Effector memory CD8-positive, alpha-beta T cell (primary cell): ENCODE measurements at regions not wholly inside any gene's neighbourhood (a gene's known extent, or its start where the extent isn't known, plus 50 kb on each side); places are given as distances from the start of the nearest gene placed in this dataset.
A peak's percentile ranks its signal among the peaks of the same experiment; 100 is the strongest.

Experiments
- ATAC-seq: fragments of 150-1000 bp; cut with Tn5 transposase; replicated peaks from 2 replicates; pipeline ENCODE4 v1.10.0; 2021; ENCODE audit warnings: mild to moderate bottlenecking, moderate library complexity
- DNase-seq, 3 experiments: peaks; one replicate each; pipeline ENCODE4 v3.0.0; 2021
- H3K27ac Mint-ChIP-seq, 2 donors: one replicate each; pipeline ENCODE4 v1.8.0; 2022; ENCODE audit warnings: mild to moderate bottlenecking in 2 of 2, mixed read lengths in 2 of 2, moderate library complexity in 2 of 2
- H3K27me3 Mint-ChIP-seq, 2 donors: one replicate each; pipeline ENCODE4 v1.8.0; 2022; ENCODE audit warnings: mixed read lengths in 2 of 2
- H3K36me3 Mint-ChIP-seq: one replicate; pipeline ENCODE4 v1.8.0; 2022; ENCODE audit warnings: mild to moderate bottlenecking, moderate library complexity, mixed read lengths; ENCODE audit not compliant: insufficient read depth
- H3K4me1 Mint-ChIP-seq, 2 donors: one replicate each; pipeline ENCODE4 v1.8.0; 2022; ENCODE audit warnings: low read depth in 2 of 2, mixed read lengths in 2 of 2
- H3K4me3 Mint-ChIP-seq, 2 donors: one replicate each; pipeline ENCODE4 v1.8.0; 2022; ENCODE audit warnings: mild to moderate bottlenecking in 2 of 2, mixed read lengths in 2 of 2, moderate library complexity in 2 of 2
- H3K9me3 Mint-ChIP-seq, 2 donors: one replicate each; pipeline ENCODE4 v1.8.0; 2022; ENCODE audit warnings: mixed read lengths in 2 of 2

- Mint-ChIP-seq H3K9me3 (peaks cover 2 to 13% of the 10 kb centered on the region in 2 donors), H3K36me3 (no peaks in the 10 kb centered on the region), H3K27ac (no peak overlapping the region), H3K4me1 (no peaks in the 10 kb centered on the region), H3K4me3 (no peak overlapping the region), H3K27me3 (no peaks in the 10 kb centered on the region)
- no peak for DNase-seq
- no peak for ATAC-seq
Measured at GRCh38 chr14:84013424-84013823, 1516.5 kb upstream of the FLRT2 start.

GRCh38 chr14:84017495-84017894 is 1512.4 kb upstream of the FLRT2 start:
- Mint-ChIP-seq H3K9me3 (peaks cover 0 to 13% of the 10 kb centered on the region in 2 donors), H3K4me1 (no peaks in the 10 kb centered on the region), H3K27ac (no peak overlapping the region), H3K27me3 (no peaks in the 10 kb centered on the region), H3K36me3 (no peaks in the 10 kb centered on the region), H3K4me3 (no peak overlapping the region)
- no peak for ATAC-seq
- DNase-seq, result no peak

- ATAC-seq (no peak), DNase-seq (no peak)
- H3K27me3 Mint-ChIP-seq, result no peaks in the 10 kb centered on the region
- no peak overlapping the region for H3K4me3 Mint-ChIP-seq
- H3K27ac Mint-ChIP-seq, result no peak overlapping the region
- H3K36me3 Mint-ChIP-seq, result no peaks in the 10 kb centered on the region
- H3K4me1 Mint-ChIP-seq, result no peaks in the 10 kb centered on the region
- peaks cover 5 to 9% of the 10 kb centered on the region in 2 donors for H3K9me3 Mint-ChIP-seq
Measured at GRCh38 chr14:84021433-84021832, 1508.5 kb upstream of the FLRT2 start.

DNA sequence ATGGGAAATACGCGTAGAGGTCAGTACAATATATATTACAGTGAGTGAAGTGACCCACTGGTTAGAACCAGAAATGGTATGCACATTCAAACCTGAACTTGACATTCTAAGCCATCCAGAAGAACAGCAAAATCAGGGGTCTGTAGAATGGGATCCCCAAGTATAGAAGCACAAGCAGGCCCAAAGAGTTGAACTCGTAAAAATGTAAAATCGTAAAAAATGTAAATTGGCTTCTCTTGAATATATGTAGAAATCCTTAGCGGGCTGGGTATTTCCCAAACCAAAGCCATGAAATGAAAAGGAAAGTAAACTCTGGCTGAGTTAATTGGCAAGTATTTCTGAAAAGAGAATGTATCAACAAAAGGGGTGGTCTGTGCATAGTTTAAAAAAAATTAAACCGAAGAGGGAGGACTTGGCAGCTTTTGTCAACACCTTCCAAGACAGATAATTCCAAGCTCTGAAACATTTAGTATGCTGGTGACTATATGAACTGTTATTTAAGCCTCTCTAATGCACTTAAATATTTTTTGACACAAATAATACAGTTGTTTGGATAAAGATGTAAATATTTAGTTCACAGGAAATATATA is 1505.6 kb upstream of the FLRT2 start:
- ATAC-seq (no peak), DNase-seq (no peak)
- Mint-ChIP-seq H3K9me3 (peaks cover 8 to 9% of the 10 kb centered on the region in 2 donors), H3K27ac (no peak overlapping the region), H3K4me3 (no peak overlapping the region), H3K36me3 (no peaks in the 10 kb centered on the region), H3K4me1 (no peaks in the 10 kb centered on the region), H3K27me3 (no peaks in the 10 kb centered on the region)

DNA sequence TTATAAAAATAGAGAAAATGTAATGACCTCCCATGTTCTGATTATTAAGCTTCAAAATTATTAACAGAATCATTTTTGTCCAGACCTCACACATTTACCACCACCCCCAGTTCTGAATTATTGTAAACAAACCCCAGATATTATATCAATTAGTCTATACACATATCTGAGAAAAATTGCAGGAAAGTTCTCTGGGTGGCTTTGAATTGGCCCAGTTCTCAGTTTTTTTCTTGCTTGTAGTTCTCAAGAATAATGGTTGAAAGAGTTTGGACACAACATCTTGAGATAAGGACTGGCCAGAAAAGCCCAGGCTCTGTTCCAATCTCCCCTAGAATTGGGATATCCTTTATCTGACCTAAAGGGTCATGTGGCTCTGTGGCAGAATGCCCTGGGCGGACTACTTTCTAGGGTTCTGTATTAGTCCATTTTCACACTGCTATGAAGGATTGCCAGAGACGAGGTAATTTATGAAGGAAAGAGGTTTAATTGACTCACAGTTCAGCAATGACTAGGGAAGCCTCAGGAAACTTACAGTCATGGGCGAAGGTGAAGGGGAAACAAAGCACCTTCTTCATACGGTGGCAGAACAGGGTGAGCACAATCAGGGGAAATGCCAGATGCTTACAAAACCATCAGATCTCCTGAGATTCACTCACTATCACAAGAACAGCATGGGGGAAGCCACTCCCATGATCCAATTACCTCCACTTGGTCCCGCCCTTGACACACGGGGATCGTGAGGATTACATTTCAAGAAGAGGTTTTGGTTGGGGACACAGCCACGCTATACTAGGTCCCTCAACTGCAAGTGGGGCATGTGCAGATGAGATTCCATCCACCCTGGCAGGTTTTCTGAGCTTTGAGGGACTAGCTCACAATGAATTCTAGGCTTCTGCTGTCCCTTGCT is 1504.6 kb upstream of the FLRT2 start:
- no peaks in the 10 kb centered on the region for H3K36me3 Mint-ChIP-seq
- H3K27ac Mint-ChIP-seq, result no peak overlapping the region
- DNase-seq (no peak), ATAC-seq (no peak)
- H3K4me3 Mint-ChIP-seq, result no peak overlapping the region
- H3K9me3 Mint-ChIP-seq, result peaks cover 8 to 17% of the 10 kb centered on the region in 2 donors
- H3K4me1 Mint-ChIP-seq, result no peaks in the 10 kb centered on the region
- no peaks in the 10 kb centered on the region for H3K27me3 Mint-ChIP-seq

- no peak for ATAC-seq
- H3K9me3 Mint-ChIP-seq, result peaks cover 8 to 29% of the 10 kb centered on the region in 2 donors
- H3K36me3 Mint-ChIP-seq, result no peaks in the 10 kb centered on the region
- no peak for DNase-seq
- H3K27me3 Mint-ChIP-seq, result no peaks in the 10 kb centered on the region
- H3K4me3 Mint-ChIP-seq, result no peak overlapping the region
- H3K4me1 Mint-ChIP-seq, result no peaks in the 10 kb centered on the region
- no peak overlapping the region for H3K27ac Mint-ChIP-seq
Measured at GRCh38 chr14:84027351-84027750, 1502.6 kb upstream of the FLRT2 start.

DNA sequence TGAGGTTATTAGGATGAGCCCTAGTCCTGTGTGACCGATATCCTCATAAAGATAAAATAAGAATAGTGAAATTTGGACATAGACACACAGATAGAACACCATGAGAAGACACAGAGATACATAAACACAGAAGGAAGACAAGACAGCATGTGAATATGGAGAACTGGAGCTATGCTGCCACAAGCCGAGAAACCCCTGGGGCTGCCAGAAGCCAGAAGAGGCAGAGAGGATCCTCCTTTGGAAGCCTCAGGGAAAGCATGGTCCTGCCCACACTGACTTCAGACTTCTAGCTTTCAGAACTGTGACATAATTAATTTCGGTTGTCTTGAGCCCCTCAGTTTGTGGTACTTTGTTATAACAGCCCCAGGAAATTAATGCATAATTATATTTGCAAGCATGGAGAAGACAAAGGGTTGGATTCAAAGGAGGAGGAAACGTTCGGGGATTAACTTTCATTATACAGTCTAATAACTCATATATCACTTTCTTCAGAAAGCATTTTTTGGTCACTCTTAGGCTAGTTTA is 1501.8 kb upstream of the FLRT2 start:
- Mint-ChIP-seq H3K36me3 (no peaks in the 10 kb centered on the region), H3K27me3 (no peaks in the 10 kb centered on the region), H3K27ac (no peak overlapping the region), H3K4me3 (no peak overlapping the region), H3K4me1 (no peaks in the 10 kb centered on the region), H3K9me3 (peaks cover 8 to 27% of the 10 kb centered on the region in 2 donors)
- DNase-seq (no peak), ATAC-seq (no peak)

GRCh38 chr14:84029246-84029645 is 1500.7 kb upstream of the FLRT2 start:
- Mint-ChIP-seq H3K4me1 (no peaks in the 10 kb centered on the region), H3K9me3 (peaks cover 2 to 20% of the 10 kb centered on the region in 2 donors), H3K27ac (no peak overlapping the region), H3K27me3 (no peaks in the 10 kb centered on the region), H3K4me3 (no peak overlapping the region), H3K36me3 (no peaks in the 10 kb centered on the region)
- DNase-seq (no peak), ATAC-seq (no peak)

- Mint-ChIP-seq H3K36me3 (no peaks in the 10 kb centered on the region), H3K9me3 (peaks cover 2 to 20% of the 10 kb centered on the region in 2 donors), H3K27ac (no peak overlapping the region), H3K27me3 (no peaks in the 10 kb centered on the region), H3K4me1 (no peaks in the 10 kb centered on the region), H3K4me3 (no peak overlapping the region)
- no peak for ATAC-seq
- no peak for DNase-seq
Measured at GRCh38 chr14:84029720-84030119, 1500.2 kb upstream of the FLRT2 start.

GRCh38 chr14:84036840-84037239 is 1493.1 kb upstream of the FLRT2 start:
- no peak for DNase-seq
- peaks cover 0 to 11% of the 10 kb centered on the region in 2 donors for H3K9me3 Mint-ChIP-seq
- ATAC-seq, result peak; percentile 44
- H3K27me3 Mint-ChIP-seq, result no peaks in the 10 kb centered on the region
- H3K27ac Mint-ChIP-seq, result peak overlapping the region in 1 of 2 donors; percentile 23
- H3K4me3 Mint-ChIP-seq, result peak overlapping the region in 1 of 2 donors; percentile 23
- H3K36me3 Mint-ChIP-seq, result no peaks in the 10 kb centered on the region
- H3K4me1 Mint-ChIP-seq, result peaks cover 0 to 1% of the 10 kb centered on the region in 2 donors

DNA sequence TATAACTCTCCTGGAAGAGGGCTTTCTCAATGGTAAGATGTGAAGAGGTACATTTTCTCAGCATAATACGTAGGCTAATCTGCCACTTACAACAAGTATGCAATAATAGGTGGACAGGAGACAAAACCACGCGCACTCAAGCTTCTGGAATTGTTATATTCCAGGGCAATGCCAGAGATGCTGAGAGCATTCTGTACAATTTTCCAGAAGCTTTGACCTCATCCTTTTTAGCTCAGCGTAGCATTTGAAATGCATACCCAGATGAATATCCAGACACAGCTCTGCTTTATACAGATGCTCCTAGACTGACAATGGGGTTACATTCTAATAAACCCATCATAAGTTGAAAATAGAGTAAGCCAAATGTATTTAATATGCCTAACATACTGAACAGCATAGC is 1492.4 kb upstream of the FLRT2 start:
- H3K4me3 Mint-ChIP-seq, result no peak overlapping the region
- ATAC-seq (no peak), DNase-seq (no peak)
- H3K36me3 Mint-ChIP-seq, result no peaks in the 10 kb centered on the region
- no peaks in the 10 kb centered on the region for H3K27me3 Mint-ChIP-seq
- H3K9me3 Mint-ChIP-seq, result peaks cover 0 to 11% of the 10 kb centered on the region in 2 donors
- peaks cover 0 to 1% of the 10 kb centered on the region in 2 donors for H3K4me1 Mint-ChIP-seq
- H3K27ac Mint-ChIP-seq, result no peak overlapping the region

DNA sequence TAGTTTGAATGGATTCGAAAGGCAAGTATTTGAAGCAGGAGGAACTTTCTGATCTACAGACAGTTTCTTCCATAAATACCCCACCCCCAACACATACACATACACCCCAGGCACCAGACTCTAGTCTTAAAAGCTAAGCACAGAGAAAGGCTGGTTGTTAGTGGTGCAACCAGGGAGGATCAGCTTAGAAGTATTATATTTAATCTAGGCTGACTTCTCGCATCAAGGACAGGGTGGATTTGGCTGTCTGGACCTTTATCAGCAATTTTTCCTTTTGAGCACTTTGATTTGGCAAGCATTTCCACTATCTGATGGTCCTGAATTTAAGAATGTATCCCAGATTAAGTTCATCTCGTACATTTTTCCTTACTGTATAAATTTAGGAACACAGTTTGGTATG is 1489.8 kb upstream of the FLRT2 start:
- Mint-ChIP-seq H3K9me3 (peaks cover 0 to 13% of the 10 kb centered on the region in 2 donors), H3K36me3 (peaks cover 1% of the 10 kb centered on the region), H3K27me3 (no peaks in the 10 kb centered on the region), H3K27ac (no peak overlapping the region), H3K4me1 (peaks cover 0 to 1% of the 10 kb centered on the region in 2 donors), H3K4me3 (no peak overlapping the region)
- ATAC-seq (no peak), DNase-seq (no peak)

DNA sequence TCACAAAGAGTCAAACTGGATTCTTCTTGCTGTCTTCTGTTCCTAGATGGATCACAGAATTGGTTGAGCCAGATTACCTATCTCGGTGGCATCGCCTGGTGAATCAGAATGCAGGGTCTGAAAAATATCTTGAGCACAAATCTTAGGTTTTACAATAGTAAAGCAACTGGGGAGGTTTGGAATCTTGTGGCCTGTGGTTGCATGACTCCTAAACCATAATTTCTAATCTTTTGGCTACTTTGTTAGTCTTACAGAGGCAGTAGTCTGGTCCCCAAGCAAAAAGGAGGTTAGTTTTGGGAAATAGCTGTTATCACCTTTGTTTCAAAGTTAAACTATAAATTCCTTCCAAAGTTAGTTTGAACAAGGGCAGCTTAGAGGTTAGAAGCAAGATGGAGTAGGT is 1488.5 kb upstream of the FLRT2 start:
- H3K27ac Mint-ChIP-seq, result no peak overlapping the region
- H3K4me1 Mint-ChIP-seq, result peaks cover 0 to 1% of the 10 kb centered on the region in 2 donors
- DNase-seq (no peak), ATAC-seq (no peak)
- peaks cover 0 to 13% of the 10 kb centered on the region in 2 donors for H3K9me3 Mint-ChIP-seq
- no peak overlapping the region for H3K4me3 Mint-ChIP-seq
- H3K36me3 Mint-ChIP-seq, result peaks cover 3% of the 10 kb centered on the region
- no peaks in the 10 kb centered on the region for H3K27me3 Mint-ChIP-seq

GRCh38 chr14:84042992-84043391 is 1487.0 kb upstream of the FLRT2 start:
- no peak for ATAC-seq
- Mint-ChIP-seq H3K4me3 (no peak overlapping the region), H3K27ac (no peak overlapping the region), H3K36me3 (peaks cover 3% of the 10 kb centered on the region), H3K4me1 (no peaks in the 10 kb centered on the region), H3K9me3 (peaks cover 7 to 11% of the 10 kb centered on the region in 2 donors), H3K27me3 (no peaks in the 10 kb centered on the region)
- no peak for DNase-seq
